ENCODE measurements at regions not wholly inside any gene's neighbourhood (a gene's known extent, or its start where the extent isn't known, plus 50 kb on each side); places are given as distances from the start of the nearest gene placed in this dataset.

DNA sequence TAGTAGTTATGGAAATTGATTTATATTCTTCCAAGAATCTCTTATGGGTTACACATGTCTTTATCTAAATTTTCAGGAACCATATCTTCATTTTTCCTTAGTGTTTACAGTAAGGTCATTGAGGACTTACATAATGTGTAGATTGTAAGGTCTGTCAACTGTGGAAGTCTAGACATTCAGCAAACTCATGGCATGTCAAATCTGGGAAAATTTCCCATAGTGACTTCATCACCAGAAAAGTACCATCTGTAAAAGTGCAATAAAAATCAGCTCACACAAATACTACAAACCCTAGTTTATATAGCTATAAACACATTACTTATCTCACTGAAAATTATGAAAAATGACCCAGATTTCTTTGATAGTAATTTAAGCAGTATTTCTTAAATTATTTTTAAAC lies 419.4 kb downstream of the MTRR start:
- no peaks in the 10 kb centered on the region for H3K36me3 Mint-ChIP-seq (ENCODE audit: low read depth)
- no peak overlapping the region for H3K9ac ChIP-seq (ENCODE audit: extremely low read depth, low read length, poor library complexity, severe bottlenecking)
- no peaks in the 10 kb centered on the region for H3K4me1 ChIP-seq (ENCODE audit: control insufficient read depth, insufficient read depth, low read length)
- H3K36me3 ChIP-seq (ENCODE audit: control insufficient read depth, insufficient read depth, low read length) = no peaks in the 10 kb centered on the region
- no peak for DNase-seq
- H3K4me3 ChIP-seq (ENCODE audit: low read length) = no peak overlapping the region
- H3K9me3 ChIP-seq (ENCODE audit: control insufficient read depth, low read length) = no peaks in the 10 kb centered on the region
- no peak overlapping the region for H3K27ac Mint-ChIP-seq
- no peaks in the 10 kb centered on the region for H3K9me3 Mint-ChIP-seq
- H3K27ac ChIP-seq (ENCODE audit: low read depth, low read length) = no peak overlapping the region
- H3K4me1 Mint-ChIP-seq = no peaks in the 10 kb centered on the region
- H3K27me3 ChIP-seq (ENCODE audit: control insufficient read depth, insufficient read depth, low read length, poor library complexity, severe bottlenecking) = no peaks in the 10 kb centered on the region
- H3K4me3 Mint-ChIP-seq = no peak overlapping the region
- TF ChIP-seq, protein P1, sequence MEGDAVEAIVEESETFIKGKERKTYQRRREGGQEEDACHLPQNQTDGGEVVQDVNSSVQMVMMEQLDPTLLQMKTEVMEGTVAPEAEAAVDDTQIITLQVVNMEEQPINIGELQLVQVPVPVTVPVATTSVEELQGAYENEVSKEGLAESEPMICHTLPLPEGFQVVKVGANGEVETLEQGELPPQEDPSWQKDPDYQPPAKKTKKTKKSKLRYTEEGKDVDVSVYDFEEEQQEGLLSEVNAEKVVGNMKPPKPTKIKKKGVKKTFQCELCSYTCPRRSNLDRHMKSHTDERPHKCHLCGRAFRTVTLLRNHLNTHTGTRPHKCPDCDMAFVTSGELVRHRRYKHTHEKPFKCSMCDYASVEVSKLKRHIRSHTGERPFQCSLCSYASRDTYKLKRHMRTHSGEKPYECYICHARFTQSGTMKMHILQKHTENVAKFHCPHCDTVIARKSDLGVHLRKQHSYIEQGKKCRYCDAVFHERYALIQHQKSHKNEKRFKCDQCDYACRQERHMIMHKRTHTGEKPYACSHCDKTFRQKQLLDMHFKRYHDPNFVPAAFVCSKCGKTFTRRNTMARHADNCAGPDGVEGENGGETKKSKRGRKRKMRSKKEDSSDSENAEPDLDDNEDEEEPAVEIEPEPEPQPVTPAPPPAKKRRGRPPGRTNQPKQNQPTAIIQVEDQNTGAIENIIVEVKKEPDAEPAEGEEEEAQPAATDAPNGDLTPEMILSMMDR (conservative IDR thresholded peaks at IDR 0.05) = no peak
- peaks cover 10% of the 10 kb centered on the region for H3K27me3 Mint-ChIP-seq (ENCODE audit: insufficient read depth)

DNA sequence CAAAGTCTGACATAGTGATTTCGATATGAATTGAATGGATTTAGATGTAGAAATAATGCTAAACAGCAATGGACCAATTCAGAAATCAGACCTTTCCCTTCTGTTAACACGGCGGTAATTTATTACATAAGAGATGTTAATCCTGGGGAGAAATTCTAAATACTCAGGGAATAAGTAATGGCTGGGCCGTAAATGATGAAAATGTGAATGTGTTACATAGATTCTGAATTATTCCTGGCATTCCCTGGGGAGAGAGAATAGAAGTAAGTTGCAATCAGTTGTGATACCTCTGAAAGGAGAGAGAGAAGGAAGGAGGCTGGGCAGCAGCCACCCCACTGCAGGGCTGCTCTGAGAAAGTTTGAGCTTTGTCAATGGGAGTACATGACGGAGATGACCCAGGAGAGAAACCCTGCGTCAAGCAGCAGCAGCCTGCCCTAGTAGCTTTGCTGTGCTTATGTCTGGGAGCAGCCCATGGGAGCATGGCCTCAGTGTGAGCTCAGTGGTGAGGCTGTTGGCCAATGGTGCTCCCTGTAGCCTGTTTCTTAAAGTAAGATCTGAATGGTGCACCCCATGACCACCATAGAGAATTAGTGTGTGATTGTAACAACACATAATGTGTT lies 420.1 kb downstream of the MTRR start:
- TF ChIP-seq, protein P1 (conservative IDR thresholded peaks at IDR 0.05) = no peak
- Histone ChIP-seq H3K4me3 (ENCODE audit: low read length) (no peak overlapping the region), H3K9ac (ENCODE audit: extremely low read depth, low read length, poor library complexity, severe bottlenecking) (no peak overlapping the region), H3K4me1 (ENCODE audit: control insufficient read depth, insufficient read depth, low read length) (no peaks in the 10 kb centered on the region), H3K36me3 (ENCODE audit: control insufficient read depth, insufficient read depth, low read length) (no peaks in the 10 kb centered on the region), H3K27ac (ENCODE audit: low read depth, low read length) (no peak overlapping the region), H3K27me3 (ENCODE audit: control insufficient read depth, insufficient read depth, low read length, poor library complexity, severe bottlenecking) (no peaks in the 10 kb centered on the region), H3K9me3 (ENCODE audit: control insufficient read depth, low read length) (no peaks in the 10 kb centered on the region)
- peaks cover 8% of the 10 kb centered on the region for H3K27me3 Mint-ChIP-seq (ENCODE audit: insufficient read depth)
- DNase-seq = no peak
- WGBS, 2 experiments (ENCODE audit: insufficient coverage in 1 of 2, insufficient read length in 1 of 2) = 85 to 89% methylated on average over 5 to 6 of the region's 6 CpGs
- no peaks in the 10 kb centered on the region for H3K9me3 Mint-ChIP-seq
- H3K4me1 Mint-ChIP-seq = no peaks in the 10 kb centered on the region
- H3K27ac Mint-ChIP-seq = no peak overlapping the region
- H3K36me3 Mint-ChIP-seq (ENCODE audit: low read depth) = no peaks in the 10 kb centered on the region
- H3K4me3 Mint-ChIP-seq = no peak overlapping the region

DNA sequence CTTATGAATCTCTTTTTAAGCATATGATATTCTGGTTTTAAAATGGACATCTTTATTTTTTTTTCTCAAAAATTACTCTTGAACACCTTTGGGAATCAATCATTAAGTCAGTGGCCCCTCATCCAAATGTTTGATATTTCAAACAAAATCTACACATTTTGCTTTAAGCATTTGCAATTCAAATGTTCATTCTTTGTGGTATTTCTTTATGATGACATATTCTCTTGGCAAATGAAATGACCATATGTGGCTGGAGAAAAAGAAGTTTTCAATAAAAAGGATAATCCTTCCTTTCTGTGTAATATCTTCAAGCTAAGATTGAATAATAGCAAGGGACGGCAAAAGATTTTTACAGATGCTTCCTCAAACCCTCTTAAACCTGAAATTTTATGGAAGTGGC lies 420.8 kb downstream of the MTRR start:
- Histone ChIP-seq H3K4me1 (ENCODE audit: control insufficient read depth, insufficient read depth, low read length) (no peaks in the 10 kb centered on the region), H3K36me3 (ENCODE audit: control insufficient read depth, insufficient read depth, low read length) (no peaks in the 10 kb centered on the region), H3K27ac (ENCODE audit: low read depth, low read length) (no peak overlapping the region), H3K4me3 (ENCODE audit: low read length) (no peak overlapping the region), H3K27me3 (ENCODE audit: control insufficient read depth, insufficient read depth, low read length, poor library complexity, severe bottlenecking) (no peaks in the 10 kb centered on the region), H3K9ac (ENCODE audit: extremely low read depth, low read length, poor library complexity, severe bottlenecking) (no peak overlapping the region), H3K9me3 (ENCODE audit: control insufficient read depth, low read length) (no peaks in the 10 kb centered on the region)
- Mint-ChIP-seq H3K4me1 (no peaks in the 10 kb centered on the region), H3K36me3 (ENCODE audit: low read depth) (no peaks in the 10 kb centered on the region), H3K9me3 (no peaks in the 10 kb centered on the region), H3K27ac (no peak overlapping the region), H3K4me3 (no peak overlapping the region), H3K27me3 (ENCODE audit: insufficient read depth) (peaks cover 7% of the 10 kb centered on the region)
- TF ChIP-seq, protein P1 (conservative IDR thresholded peaks at IDR 0.05) = no peak
- DNase-seq = no peak
- 93% methylated on average over 1 of the region's 1 CpG; no CpG with 5 or more reads in 1 of the 2 experiments for WGBS, 2 experiments (ENCODE audit: insufficient coverage in 1 of 2, insufficient read length in 1 of 2)

Measured in endodermal cell (in vitro differentiated cells).